ENCODE measurements at regions not wholly inside any gene's neighbourhood (a gene's known extent, or its start where the extent isn't known, plus 50 kb on each side); places are given as distances from the start of the nearest gene placed in this dataset.

DNA sequence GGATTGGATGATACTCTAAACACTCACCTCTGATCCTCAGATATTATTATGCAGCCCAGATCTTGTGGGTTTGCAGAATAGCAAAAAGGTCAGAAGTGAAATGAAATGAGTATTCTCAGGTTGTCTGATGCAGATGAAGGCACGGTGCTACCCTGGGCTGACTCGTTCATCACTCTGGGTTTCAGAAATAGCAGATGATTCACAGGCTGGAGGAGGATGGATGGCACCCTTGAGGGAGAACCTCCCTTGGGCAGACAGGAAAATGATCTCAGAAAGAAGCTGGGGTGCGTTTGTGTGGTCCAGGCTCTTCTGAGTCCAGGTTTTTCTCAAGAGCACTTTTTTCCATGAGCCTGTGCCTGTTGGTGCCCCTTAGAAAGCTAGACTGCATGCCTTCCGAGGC is 515.8 kb upstream of the MKI67 start:
- TF ChIP-seq, protein P1, sequence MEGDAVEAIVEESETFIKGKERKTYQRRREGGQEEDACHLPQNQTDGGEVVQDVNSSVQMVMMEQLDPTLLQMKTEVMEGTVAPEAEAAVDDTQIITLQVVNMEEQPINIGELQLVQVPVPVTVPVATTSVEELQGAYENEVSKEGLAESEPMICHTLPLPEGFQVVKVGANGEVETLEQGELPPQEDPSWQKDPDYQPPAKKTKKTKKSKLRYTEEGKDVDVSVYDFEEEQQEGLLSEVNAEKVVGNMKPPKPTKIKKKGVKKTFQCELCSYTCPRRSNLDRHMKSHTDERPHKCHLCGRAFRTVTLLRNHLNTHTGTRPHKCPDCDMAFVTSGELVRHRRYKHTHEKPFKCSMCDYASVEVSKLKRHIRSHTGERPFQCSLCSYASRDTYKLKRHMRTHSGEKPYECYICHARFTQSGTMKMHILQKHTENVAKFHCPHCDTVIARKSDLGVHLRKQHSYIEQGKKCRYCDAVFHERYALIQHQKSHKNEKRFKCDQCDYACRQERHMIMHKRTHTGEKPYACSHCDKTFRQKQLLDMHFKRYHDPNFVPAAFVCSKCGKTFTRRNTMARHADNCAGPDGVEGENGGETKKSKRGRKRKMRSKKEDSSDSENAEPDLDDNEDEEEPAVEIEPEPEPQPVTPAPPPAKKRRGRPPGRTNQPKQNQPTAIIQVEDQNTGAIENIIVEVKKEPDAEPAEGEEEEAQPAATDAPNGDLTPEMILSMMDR (IDR thresholded peaks at IDR 0.05): no peak
- no peak for TF ChIP-seq POLR2A (IDR thresholded peaks at IDR 0.05)
